GM18909 (cell line): ENCODE measurements at regions not wholly inside any gene's neighbourhood (a gene's known extent, or its start where the extent isn't known, plus 50 kb on each side); places are given as distances from the start of the nearest gene placed in this dataset.
"Not testable (repeated sequence)": the region's sequence is repeated elsewhere in the genome, so short reads cannot be mapped to it uniquely, and the experiment has no call there.

ENCODE experiments used
- ATAC-seq: cut with Tn5 transposase; IDR thresholded peaks from one replicate; pipeline ENCODE4 v1.9.1; 2021; ENCODE audit warnings: mild to moderate bottlenecking; ENCODE audit not compliant: unreplicated experiment, poor library complexity

DNA sequence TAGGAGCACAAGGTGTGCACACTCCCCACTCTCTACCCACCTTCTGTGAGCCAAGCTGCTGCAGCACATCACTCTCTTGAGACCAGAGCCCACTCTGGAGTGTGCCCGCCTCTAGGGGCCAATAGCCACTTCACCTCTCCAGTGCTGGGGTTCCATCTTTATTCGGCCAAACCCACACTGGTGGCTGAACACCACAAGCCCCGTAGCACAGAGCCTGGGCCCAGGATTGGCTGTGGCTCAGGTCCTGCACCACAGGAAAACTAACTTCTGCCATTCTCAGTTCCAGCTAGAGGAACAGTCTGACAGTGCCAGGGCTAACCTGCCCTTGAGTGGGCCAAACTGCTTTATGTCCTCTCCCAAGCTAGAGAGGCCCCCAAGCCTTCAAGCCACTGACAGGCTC, 111.0 kb upstream of the TOX3 start:
- no peak for ATAC-seq

- ATAC-seq: not testable (repeated sequence)
These were observed 109.0 kb upstream of the TOX3 start for GRCh38 chr16:52655916-52656315.

GRCh38 chr16:52655156-52655555, 108.2 kb upstream of the TOX3 start:
- ATAC-seq: not testable (repeated sequence)

GRCh38 chr16:52652033-52652432, 105.1 kb upstream of the TOX3 start:
- ATAC-seq: no peak

DNA sequence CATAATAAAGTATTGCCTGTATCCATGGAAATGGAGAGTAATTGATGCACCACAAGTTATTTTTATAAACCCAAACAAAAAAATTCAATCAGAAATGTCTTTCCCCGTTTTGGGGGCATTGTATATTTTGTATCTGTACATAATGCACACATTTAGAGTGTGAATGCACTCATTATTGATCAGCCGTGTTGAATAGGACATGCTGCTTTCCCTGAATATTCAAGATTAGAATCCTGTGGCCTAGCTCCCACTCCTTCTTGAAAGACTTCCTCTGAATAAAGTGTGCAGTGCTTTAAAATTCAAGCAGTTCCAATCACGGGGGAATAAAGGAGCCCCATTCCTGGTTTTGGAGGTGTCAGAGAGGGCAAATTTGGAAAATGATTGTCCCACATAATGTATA, 103.8 kb upstream of the TOX3 start:
- ATAC-seq: no peak

GRCh38 chr16:52650318-52650717, 103.4 kb upstream of the TOX3 start:
- no peak for ATAC-seq

GRCh38 chr16:52649870-52650269, 102.9 kb upstream of the TOX3 start:
- no peak for ATAC-seq

- no peak for ATAC-seq
These were observed 100.6 kb upstream of the TOX3 start for GRCh38 chr16:52647588-52647987.

DNA sequence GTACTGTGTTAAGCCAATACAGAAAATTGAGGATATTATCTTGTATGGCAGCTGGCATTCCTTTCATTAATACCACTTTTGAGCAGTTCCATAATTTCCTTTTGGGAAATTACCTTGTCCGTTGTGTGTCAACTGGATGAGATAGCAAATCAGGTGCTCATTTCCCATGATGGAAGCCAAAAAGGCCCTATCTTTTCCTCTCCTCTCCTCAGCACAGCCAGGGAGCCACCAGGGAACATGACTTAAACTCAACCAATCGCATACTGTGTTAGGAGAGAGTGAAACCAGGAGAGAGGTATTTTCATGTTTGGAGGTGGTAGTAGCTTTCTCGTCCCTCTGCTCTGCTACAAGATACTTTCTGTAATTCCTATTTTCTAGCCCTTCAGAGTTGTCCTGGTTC, 96.1 kb upstream of the TOX3 start:
- ATAC-seq: no peak

- no peak for ATAC-seq
These were observed 87.6 kb upstream of the TOX3 start for GRCh38 chr16:52634528-52634927.

GRCh38 chr16:52634104-52634503, 87.2 kb upstream of the TOX3 start:
- ATAC-seq: no peak

- no peak for ATAC-seq
These were observed 86.3 kb upstream of the TOX3 start for GRCh38 chr16:52633230-52633629.

- ATAC-seq: no peak
These were observed 84.8 kb upstream of the TOX3 start for GRCh38 chr16:52631711-52632110.

- ATAC-seq: no peak
These were observed 83.8 kb upstream of the TOX3 start for GRCh38 chr16:52630711-52631110.

DNA sequence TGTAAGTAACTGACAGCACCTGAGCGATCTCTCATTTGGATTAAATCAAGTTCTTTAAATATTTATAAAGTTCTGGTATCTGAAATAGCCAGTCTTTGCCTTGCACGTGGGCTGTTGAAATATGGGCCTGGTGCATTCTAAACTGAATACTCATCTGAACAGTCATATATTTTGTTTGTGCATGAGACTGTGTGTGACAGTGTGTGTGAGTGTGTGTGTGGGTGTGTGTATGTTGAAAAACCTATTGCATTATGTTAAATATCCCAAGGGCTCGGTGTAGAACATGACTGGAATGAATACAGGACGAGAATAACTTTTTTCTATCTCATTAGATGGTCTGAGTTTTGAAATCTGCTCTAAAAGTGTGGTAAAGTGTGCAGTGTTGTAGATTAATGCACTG, 82.4 kb upstream of the TOX3 start:
- no peak for ATAC-seq

GRCh38 chr16:52624891-52625290, 77.9 kb upstream of the TOX3 start:
- no peak for ATAC-seq

DNA sequence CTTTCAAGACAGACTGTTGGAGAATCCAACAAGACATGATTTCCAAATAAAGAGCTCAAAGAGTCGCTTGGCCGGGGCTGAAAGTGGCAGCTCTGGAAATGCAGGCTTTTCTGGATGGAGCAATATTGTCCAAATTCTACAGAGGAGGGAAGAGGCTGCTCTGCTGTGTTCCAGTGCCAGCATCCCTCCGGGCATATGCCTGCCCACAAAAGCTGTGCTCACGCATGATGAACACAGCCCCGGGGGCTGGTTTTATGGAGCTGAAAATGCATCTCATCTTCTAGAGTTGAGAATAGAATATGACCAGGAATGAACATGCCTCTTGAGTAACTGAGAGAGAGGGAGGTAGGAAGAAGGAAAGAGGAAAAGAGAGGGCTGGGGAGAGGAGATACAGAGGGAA, 74.7 kb upstream of the TOX3 start:
- no peak for ATAC-seq

- ATAC-seq: no peak
These were observed 72.0 kb upstream of the TOX3 start for GRCh38 chr16:52618753-52619497.

DNA sequence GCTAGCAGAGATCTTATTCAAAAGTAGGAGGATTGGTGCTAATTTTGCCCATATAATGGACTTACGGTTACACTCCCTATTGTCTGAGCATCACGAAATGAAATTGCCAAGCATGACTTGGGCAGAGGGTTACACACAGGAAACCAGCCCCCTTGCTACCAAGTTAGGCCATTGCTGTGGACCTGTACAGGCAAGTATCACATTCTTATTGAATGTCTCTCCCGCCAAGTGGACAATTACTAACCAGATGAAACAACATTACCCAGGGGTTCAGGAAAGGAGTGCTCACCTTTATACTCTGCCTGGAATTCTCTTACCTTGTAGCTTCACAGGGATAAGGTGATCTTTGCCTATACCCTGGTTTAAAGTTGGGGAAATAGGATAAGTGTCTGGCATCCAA, 70.6 kb upstream of the TOX3 start:
- ATAC-seq: no peak

DNA sequence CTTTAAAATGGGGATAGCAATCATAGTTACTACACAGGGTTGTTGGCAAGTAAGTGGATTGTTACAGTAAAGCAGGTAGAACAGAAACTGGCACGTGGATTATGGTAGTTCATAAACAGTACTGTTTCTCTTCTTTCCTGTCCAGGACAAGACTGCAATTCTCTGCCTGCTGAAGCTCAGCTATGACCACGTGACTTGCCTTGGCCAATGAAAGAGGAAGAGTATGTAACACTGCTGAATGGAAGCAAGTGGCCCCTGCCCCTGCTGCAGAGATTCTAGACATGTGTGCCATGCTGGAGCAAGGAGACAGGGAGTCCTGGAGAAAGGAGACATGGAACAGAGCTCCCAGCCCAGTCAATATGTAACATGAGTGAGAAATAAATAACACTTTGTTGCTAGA, 66.6 kb upstream of the TOX3 start:
- ATAC-seq: no peak

DNA sequence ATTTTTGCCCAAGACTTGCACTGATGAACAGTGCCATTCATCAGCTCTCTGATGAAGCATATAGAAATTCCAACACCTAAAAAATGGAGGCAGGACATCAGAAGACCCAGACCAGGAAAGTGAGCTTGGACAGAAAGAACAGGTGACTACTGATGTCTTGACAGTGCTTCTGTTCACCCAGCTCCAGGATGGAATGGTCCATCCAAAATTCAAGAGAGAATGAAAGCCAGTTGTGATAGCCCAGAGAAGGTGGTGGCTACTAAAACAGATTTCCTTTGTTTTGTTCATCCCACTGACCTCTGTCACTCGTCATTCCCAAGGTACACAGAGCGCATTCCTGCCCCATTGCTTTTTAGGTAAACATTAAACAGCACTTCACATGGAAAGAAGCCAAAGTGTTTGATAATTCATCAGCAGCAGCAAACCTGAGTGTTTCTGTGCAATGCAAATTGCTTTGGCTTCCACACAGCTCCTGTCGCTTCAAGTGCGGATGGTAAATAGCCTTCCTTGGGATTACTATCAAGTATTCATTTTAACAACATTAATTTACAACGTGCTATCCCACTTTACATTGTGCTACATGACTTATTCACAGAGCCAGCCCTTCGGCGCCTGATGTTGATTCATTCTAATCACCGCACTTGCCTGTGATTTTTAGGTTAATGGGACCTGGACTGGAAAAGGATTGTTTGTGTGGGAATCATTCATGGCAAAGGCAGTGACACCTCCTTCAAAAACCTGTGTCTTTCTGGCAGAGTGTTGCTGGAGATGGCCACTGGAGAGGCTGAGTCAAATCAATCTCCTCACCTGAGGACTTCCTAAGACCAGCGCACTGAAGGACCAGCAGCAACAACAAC, 65.1 kb upstream of the TOX3 start:
- ATAC-seq: no peak

DNA sequence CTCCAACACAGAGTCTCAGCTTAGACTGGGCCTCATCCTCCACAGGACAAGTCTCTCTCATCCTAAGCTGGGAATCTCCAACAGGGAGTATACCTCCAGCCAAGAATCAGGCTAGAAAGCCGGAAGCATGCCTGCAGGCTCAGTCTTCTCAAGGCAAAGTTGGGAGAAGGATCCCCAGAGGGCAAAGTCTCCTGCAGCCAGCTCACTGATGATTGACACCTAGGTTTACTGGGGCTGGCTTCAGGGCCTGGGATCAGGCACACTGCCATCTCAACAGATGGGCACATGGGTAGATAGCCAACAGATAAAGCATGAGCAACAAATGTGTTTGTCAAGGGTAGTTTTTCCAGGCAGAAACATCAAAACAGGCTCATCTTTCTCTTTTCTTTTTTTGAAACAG, 56.1 kb upstream of the TOX3 start:
- no peak for ATAC-seq
